HG03558 (cell line): ENCODE measurements at regions not wholly inside any gene's neighbourhood (a gene's known extent, or its start where the extent isn't known, plus 50 kb on each side); places are given as distances from the start of the nearest gene placed in this dataset.
A peak's percentile ranks its signal among the peaks of the same experiment; 100 is the strongest.

Experiments used
- ATAC-seq: cut with Tn5 transposase; IDR thresholded peaks from one replicate; pipeline ENCODE4 v1.9.1; 2021; ENCODE audit warnings: moderate number of reproducible peaks; ENCODE audit not compliant: unreplicated experiment; ENCODE audit errors: extremely low read depth

DNA sequence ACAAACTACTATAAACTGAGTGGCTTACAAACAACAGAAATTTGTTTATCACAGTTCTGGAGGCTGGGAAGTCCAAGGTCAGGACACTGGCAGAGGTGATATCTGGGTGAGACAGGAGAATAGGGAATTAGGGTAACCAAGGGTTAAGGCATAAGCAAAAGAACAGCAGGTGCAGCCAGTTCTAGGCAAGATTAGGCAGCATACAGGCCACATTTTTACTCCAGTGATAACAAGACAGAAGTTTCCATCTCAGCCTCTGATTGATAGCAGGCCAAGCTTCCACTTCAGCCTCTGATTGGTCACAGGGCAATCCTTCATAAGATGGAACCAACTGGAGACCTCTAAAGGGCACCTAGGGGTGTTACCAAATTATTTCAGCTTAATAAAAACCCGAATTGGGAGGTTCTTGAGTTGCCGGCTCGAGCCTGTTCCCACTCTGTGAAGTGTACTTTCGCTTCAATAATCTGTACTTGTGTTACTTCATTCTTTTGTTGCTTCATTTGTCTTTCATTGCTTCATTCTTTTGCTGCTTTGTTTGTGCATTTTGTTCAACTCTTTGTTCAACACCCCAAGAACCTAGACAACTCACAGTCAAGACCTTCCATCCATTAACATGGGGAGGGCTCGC lies 185.6 kb downstream of the TOMM20 start:
- no peak for ATAC-seq

GRCh38 chr1:234942012-234942332 lies 186.7 kb downstream of the TOMM20 start:
- ATAC-seq: no peak

GRCh38 chr1:234941321-234942011 lies 187.2 kb downstream of the TOMM20 start:
- no peak for ATAC-seq

GRCh38 chr1:234940841-234941240 lies 187.8 kb downstream of the TOMM20 start:
- no peak for ATAC-seq

- ATAC-seq: no peak
These were observed 189.7 kb downstream of the TOMM20 start for GRCh38 chr1:234938924-234939323.

DNA sequence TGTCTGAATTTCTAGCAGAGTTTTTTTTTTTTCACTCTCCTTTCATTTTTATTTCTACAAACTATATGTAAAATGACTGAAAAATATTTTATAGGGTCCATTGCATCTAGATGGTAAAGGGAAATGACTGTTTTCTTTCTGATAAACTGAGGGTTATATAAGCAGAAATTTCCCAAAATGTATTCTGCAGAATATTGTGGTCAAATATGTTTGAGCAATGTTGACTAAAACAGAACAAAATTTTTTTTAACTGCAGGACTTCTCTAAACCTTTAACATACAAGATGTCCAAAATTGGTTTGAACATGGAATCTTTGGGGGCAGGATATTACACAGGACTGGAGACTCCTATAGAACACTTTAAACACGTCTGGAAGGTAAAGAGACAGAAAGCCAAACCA lies 190.5 kb downstream of the TOMM20 start:
- ATAC-seq: no peak

- no peak for ATAC-seq
These were observed 191.8 kb downstream of the TOMM20 start for GRCh38 chr1:234936612-234937389.

DNA sequence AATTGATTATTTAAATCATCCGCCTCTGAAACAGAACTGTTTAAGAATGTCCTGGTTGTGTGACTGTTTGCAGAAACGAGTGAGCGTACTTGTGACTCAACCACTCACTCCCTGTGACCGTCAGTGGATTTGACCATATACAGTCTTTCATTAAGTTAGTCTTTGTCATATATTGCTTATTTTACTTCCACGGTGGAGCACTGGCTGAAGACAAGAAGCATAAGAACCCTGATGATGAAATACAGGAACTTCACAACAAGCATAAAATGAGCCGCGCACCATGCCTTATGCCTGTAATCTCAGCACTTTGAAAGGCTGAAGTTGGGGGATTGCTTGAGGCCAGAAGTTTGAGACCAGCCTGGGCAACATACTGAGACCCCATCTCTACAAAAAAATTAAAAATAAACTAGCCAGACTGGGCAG lies 194.0 kb downstream of the TOMM20 start:
- ATAC-seq: no peak

- ATAC-seq: peak; percentile 89
These were observed 195.2 kb downstream of the TOMM20 start for GRCh38 chr1:234933475-234933874.

DNA sequence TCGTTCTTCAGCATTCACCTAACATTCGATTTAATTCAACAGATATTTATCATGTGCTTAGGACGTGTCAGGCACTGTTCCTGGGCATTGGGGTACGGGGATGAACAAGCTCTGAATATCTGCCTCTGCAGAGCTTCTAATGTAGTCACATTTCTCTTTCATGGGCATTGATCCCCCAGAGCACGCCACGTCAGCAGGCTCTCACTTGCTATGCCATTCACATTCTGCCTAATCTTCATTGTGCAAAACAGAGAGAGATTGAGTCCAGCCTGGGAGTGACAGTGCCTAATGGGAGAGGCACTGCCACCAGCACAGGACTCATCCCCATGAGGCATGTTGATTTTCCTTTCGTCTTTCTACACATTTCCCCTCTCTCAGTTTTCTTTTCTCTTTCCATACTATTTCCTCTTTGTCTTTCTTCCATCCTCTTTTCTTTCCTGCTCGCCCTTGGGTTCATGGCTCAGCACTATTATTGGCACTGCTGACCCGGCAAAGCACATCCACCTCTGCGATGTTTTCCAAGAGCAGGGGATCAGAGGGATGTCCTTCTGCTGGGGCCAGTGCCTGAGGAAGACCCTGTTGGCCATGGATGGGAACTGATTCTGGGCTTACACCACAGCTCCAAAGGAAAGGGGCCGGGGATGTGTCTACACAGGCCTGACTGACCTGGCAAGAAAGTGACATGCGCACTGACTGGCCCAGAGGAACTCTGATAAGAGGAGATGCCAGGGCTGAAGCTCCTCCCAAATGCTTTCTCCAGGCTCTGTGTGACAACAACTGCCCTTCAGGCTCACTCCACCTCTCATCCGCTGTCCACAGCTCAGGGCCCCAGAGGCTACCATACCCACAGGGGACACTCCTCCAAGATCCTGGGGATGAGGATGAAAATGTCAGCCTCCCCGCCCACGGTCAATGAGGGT lies 195.9 kb downstream of the TOMM20 start:
- ATAC-seq: peak; percentile 7

DNA sequence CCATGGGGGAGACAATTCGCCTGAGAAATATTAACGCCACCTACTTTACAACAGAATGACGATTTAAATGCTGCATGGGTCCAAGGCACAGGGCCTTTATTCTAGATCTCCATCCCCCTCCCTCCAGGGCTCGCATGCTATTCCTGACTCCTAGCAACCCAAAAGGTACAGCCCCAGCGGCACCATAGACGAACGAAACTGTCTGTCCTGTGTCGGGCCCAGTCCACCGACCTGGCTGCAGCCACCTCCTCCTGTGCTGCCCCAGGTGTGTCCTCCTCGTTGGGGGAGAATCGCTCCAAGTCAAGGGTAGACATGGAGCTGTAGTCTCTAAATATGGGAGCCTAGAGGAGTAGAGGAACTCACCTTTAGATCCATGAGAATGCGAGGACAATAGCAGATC lies 196.5 kb downstream of the TOMM20 start:
- ATAC-seq: no peak

GRCh38 chr1:234931404-234931973 lies 197.1 kb downstream of the TOMM20 start:
- ATAC-seq: no peak

GRCh38 chr1:234929369-234929768 lies 199.3 kb downstream of the TOMM20 start:
- ATAC-seq: no peak

GRCh38 chr1:234928642-234929041 lies 200.0 kb downstream of the TOMM20 start:
- no peak for ATAC-seq

DNA sequence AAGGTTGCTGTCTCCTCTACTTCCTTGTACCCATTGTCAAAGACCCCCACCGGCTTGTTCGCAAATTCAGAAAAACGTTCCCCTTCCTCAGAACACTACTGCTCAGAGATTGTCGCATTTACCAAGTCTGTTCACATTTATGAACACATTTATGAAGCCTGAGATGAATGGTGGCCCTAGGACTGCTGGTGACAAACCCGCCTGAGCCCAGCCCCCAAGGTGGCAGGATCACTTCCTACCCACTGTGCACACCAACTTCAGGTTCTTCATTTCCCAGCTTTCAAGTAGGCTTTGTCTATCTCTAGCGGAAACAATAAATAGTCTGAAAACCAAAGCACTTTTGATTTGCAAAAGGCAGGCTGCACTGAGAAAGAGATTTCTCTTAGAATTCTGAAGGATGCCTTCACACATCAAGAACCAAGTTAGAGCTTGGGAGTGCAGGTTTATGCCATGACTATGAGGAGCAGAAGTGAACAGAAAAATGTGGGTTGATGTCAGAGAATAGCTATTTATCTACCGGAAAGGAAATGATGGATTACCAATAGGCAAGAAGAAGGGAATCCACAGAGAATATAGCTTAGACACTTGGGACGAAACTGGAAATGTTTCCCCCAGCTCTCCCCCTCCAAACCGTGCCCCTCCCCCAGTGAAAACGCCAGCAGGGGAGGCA lies 200.5 kb downstream of the TOMM20 start:
- ATAC-seq: no peak

GRCh38 chr1:234927312-234927970 lies 201.2 kb downstream of the TOMM20 start:
- ATAC-seq: no peak

DNA sequence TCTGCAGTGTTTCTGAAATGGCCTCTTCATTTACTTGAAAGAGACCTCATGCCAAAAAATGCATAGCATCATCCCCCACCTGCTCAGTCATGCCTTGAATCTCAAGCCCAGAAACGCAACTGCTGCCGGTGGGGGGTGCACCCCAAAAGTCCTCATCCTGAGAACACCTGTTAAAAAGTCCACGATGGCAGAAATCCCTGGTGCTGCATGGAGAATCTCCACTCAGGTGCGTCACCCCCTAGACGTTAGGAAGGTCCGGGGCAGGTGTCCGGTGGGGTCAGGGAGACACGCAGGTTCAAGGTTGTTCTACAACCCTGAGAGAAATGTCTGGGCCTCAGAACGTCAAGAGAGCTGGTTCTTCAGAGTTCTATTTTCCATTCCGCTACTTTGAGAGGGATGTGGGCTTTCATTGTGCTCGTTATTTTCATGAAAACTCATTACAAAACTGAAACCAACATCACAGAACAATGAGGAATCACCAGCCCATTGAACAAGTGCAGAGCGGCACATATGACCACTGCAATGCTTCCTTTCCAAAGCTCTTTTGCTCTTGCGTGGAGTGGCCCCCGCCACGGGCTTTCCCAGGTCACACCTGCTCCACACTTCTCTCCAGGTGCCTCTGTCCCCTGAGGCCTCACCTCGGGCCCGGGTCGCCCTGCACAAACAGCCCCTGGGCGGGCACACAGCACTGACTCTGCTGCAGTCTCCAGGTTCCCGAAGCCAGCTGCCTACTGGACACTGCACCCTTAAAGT lies 201.9 kb downstream of the TOMM20 start:
- peak; percentile 90 for ATAC-seq

DNA sequence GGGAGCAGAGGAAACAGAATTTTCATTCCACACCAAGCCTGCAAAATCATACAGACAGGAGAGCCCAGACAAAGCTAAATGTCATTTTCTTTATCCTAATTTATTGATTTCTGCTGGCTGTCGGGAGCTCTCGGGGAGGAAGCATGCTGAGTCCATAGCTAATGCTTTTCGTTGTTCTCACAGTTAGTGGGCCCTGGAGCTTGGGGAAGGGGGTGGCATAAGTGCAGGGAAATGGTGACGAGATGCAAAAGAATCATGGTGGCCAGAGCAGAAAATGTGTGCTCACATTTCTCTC lies 202.4 kb downstream of the TOMM20 start:
- no peak for ATAC-seq
